ENCODE measurements at regions not wholly inside any gene's neighbourhood (a gene's known extent, or its start where the extent isn't known, plus 50 kb on each side); places are given as distances from the start of the nearest gene placed in this dataset.

DNA sequence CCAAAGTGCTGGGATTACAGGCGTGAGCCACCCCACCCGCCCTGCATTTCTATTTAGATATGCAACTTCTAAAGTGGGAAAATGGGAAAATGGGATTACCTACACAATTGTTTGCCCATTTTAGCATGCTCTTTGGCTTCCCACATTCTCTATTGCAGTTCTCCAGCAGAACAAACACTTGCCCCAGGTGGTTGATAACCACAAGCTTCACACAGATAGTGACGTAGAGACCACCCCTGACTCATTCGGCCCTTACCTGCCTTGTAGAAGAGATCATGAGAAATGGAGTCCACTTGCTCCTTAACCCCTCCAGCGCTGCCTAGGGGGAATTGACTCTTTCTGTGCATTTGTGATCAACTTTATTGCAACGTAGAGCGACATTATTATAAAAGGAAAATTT is 83.2 kb upstream of the RAP2B start:
- DNase-seq = no peak

DNA sequence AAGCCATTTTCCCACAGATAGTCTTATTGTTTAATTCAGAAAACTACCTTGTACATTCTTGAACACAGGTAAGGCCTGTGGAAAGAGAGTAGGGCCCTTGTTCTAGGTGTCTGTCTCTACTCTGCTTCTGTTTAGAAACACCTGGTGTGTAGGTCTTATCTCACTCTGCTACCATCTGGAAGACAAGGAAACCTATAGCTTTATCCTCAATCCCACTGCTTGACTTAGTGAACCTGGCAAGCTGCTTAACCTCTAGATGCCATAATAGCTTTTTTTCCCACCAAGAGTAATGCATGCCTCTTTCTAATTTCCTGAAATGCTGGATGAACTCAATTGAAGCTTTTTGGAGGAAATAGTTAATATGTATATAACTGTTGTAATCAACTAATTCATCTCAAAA is 82.6 kb upstream of the RAP2B start:
- DNase-seq = no peak

DNA sequence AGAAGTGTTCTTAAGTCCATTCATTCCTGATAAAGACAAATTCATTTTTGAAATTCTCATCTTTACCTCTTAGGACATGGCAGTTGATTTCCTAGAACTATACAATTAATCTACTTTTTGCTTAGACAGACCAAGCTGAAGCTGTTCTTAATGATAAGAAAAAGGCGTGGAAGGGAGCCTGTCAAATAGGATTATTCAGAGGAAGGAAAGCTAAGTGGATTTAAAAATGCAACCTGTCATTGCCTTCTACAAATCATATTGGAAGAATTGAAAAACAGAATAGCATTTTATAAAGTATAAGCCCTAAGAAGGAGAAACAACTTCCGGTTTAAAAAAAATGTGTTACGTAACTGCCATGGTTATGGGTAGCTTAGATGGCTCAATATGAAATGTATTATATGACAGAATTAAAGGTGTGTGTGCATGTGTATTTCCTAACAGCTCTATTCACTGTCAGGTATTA is 81.2 kb upstream of the RAP2B start:
- DNase-seq = no peak

DNA sequence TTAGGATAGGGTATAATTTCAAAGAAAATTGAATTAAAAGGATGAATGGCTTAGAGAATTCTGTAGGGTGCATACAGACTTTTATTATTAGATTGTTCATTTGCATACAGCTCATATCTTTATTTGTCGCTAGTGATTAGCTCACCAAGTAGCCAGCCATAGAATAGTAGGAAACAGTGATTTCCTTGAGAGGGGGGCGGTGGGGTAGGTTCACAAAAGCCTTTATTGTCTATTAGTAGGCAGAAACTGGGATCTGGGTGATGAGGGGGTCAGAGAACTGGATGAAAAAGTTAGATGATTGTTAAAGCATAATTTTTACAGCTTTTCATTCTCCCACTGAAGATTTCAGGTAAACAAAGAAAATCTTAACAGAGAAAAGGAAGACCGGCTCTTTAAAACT is 77.6 kb upstream of the RAP2B start:
- no peak for DNase-seq

DNA sequence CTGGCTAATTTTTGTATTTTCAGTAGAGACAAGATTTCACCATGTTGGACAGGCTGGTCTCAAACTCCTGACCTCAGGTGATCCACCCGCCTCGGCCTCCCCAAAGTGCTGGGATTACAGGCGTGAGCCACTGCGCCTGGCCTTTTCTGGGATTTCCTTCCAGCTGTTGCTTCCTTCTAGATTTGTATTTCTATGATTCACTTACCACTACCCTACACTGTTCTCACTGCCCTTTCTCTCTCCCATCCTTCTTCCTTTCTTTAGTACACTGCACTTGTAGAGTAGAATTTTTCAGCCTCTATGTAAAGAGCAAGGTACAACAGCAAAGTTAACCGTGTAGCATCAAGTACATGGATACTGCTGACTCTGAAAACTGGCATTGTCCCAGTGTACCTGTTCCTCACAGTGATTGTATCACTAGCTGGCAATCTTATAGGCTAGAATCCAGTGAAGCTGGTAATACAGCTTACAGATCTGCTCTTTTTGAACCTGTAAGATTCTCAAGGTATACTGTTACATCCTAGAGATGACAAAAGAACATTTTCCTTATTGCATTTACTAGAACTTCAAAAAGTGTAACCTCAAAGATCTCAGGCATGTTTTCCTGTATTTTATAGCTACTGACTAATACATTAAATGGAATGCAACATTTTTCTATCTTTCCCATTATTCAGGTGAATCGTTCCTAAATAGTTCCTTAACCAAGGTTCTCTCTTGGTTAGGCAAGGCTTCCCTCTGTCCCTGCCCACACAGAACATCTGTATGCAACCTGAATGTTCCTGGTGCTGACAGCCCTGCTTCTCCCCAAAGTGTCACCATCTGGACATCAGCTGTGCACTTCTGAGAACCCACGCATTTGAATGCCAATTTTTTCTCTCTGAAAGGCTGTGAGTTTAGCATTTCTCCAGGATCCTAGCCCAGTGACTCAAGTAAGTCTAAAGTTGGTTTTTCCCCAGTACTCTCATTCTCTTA is 74.1 kb upstream of the RAP2B start:
- DNase-seq = peak; percentile 11

DNA sequence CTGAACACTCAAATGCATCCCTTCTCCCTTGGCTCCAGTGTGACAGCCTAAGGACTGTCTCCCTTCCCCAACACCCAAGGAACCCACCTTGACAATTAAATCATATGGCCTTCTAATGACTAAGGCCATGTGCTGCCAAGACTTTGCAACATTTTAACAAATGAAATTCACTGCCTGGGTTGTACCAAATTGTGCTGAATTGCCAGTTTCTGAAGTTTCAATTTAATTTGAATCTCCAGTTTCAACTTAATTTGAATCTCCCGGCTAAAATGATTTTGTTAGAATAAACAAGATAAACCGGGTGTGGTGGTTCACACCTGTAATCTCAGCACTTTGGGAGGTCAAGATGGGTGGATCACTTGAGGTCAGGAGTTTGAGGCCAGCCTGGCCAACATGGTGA is 72.4 kb upstream of the RAP2B start:
- no peak for DNase-seq

DNA sequence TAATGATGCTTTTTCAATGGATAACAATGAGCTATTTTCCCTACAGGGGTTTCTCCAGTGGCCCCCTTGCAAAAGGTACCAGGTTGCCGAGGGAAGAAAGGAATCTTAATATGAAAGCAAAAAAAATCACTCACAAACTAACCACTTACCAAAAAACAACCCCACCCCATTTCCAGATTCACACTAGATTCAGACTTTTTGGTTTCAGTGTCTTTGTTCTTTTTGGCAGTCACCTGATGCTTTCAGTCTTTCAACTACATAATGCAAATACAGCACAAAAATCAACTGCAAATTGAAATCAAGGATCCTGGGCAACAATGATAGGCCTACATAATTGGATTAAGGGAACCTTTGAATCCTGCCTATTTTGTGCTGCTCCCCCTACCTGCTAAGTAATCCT is 71.1 kb upstream of the RAP2B start:
- no peak for DNase-seq

DNA sequence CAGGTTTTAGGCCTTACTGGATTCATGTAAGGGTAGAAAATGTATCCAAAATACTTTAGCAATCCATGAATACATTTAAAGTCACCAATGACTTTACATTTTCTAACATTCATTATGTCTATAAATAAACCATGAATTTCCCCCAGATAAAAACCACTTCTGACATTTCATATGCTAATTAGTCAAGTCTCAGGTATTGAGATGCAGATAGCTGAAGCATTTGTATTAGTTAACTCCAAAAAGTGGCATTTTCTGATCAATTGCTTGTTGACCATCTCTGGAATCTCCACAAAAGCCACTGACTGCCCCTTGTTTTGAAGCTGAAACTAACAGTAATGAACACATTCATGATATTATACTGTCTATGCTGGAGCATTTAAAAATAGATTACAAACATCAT is 68.4 kb upstream of the RAP2B start:
- DNase-seq = no peak

DNA sequence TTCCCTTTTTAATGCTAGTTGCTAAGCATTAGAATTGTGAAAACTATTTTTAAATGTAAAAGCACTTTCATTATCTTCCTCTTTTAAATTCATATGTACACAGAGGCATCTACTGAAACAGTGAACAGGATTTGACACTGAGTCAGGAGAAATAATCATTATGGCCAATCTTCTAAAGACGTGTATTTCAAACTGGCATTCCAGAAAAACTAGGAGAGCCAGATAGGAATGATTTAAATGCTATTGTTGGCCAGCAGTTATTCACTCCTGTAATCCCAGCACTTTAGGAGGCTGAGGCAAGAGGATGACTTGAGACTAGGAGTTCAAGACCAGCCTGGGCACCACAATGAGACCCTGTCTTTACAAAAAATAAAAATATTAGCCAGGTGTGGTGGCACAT is 67.6 kb upstream of the RAP2B start:
- DNase-seq = no peak

DNA sequence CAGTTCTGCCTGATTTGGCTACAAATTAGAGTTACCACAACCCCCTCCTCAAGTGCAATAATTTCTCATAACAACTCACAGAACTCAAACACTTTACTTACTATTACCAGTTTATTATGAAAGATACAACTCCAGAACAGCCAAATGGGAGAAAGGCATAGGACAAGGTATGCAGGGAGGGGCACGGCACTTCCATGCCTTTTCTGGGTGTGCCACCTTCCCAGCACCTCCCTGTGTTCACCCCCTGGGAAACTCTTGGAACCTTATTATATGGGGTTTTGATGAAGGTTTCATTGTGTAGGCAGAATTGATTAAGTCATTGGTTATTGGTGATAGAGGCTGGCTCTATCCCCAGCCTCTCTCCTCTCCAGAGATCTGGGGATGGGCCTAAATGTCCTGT is 66.6 kb upstream of the RAP2B start:
- no peak for DNase-seq

DNA sequence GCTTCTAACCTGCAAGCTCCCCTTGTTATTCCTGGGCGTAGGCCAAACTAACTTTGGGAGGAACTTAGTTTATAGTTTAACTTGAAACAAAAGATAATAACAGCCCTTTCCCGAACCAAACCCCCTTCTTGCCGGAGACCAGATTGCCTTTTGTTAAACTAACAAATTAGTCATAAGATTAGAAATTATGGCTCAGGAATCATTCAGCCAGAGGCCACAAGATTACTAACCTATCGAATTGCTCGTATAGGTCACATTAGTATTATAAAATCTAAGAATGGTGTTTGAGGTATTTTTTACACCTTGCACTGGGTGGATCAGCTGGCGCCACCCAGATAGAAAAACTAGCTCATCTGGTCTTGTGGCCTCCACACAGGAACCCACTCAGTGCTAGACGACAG is 65.3 kb upstream of the RAP2B start:
- DNase-seq = no peak

DNA sequence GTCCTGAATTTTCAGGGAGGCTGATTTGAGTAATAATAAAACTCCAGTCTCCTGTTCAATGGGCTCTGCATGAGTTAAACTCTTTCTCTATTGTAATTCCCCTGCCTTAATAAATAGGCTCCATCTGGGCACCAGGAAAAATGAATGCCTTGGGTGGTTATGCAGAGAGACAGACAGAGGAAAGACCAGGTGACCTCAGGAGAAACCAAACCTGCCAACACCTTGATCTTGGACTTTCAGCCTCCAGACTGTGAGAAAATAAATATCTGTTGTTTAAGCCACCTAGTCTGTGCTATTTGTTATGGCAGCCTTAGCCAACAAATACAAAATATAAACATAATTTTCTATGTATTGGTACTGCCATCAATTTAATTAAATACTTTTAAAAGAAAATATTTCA is 64.8 kb upstream of the RAP2B start:
- DNase-seq = no peak

DNA sequence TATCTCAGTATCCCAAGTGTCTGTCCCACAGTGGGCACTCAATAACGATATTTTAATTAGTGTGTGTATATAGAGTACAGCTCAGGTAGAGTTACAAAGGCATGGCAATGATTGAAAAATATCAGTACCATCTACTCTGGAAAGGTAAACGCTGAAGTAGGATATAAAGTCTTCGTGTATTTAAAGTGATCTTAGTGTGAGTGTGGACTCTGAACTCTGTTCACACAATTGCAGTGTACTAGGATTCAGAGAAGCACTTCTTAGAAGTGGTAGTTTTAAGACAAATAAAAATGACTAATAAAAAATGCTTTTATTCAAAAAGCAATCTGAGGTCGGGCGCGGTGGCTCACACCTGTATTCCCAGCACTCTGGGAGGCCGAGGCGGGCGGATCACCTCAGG is 62.9 kb upstream of the RAP2B start:
- no peak for DNase-seq

DNA sequence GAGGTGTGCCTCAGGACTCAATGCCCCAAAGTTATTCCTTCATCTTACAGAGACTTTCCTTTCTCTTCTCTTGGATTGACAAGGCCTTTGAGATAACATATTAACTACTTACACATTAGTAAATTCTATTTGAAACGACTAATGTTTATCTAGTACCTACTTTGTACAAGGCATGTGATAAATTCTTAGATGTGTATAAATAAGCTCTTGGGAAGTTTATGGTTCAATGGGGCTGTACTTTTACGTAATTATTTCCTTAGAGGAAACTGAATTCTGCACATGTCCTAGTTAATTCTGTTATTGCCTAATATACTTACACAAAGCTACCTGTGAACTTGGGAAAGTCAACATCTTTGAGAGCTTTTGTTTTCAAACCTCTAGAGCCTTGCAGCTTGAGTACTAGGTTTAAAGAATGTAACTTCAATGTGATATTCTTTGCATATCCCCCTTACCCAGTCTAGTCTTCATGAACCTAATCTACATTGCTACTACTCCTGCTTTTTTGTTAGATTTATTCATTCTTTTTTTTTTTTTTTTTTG is 58.5 kb upstream of the RAP2B start:
- DNase-seq = no peak

DNA sequence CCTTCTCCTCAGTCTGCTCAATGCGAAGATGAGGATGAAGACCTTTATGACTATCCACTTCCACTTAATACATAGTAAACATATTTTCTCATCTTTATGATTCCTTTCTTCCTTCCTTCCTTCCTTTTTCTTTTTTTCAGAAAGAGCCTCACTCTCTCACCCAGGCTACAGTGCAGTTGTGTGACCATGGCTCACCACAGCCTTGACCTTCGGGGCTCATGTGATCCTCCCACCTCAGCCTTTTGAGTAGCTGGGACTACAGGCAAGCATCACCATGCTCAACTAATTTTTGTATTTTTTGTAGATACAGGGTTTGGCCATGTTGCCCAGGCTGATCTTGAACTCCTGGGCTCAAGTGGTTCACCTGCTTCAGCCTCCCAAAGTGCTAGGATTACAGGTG is 52.0 kb upstream of the RAP2B start:
- DNase-seq = no peak

DNA sequence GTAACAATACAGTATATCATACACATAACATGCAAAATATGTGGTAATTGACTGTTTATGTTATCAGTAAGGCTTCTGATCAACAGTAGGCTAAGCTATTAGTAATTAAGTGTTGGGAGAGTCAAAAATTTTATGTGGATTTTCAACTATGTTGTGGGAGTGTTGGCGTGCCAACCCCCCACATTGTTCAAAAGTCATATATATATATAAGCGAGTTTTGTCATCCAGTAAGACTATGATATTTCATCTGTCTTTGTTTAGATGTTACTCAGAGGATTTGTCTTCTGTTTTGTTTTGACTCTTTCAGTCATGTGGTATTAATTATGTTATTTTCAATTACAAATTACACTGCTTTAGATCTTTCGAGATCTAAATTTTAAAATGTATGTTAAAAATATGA is 51.0 kb upstream of the RAP2B start:
- no peak for DNase-seq

All from hindlimb muscle (tissue), 1 donor.